Activated effector memory CD4-positive, alpha-beta T cell treated with anti-CD3 and anti-CD28 coated beads, Interleukin-2, amount 50 U/mL, for 16 hours (primary cell): ENCODE measurements at regions not wholly inside any gene's neighbourhood (a gene's known extent, or its start where the extent isn't known, plus 50 kb on each side); places are given as distances from the start of the nearest gene placed in this dataset.

ENCODE experiments used
- DNase-seq: peaks from one replicate; pipeline ENCODE4 v3.0.0-alpha.2; 2020

- DNase-seq: no peak
These were observed 213.6 kb downstream of the URI1 start for GRCh38 chr19:30155381-30156200.

DNA sequence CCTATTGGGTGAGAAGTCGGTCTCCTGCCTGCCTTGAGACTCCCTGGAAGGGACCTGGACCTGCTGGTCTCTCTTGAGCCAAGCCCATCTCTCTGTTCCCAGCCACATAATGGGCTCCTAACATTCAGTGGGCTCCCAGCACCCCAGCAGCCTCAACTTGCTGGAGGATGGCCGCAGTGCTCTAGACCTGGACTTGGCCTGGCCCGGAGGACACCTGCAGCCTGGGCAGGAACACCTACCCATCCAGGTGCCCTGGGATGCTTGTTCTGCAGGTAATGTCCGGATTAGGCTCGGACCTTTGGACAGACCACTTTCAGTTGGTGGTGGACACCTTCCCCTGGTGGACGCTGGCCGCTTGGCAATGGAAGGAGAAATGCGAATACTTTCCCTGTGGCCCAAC lies 214.6 kb downstream of the URI1 start:
- DNase-seq: no peak

GRCh38 chr19:30158067-30158892 lies 213.9 kb upstream of the ZNF536 start:
- no peak for DNase-seq

GRCh38 chr19:30158893-30159245 lies 213.3 kb upstream of the ZNF536 start:
- no peak for DNase-seq

DNA sequence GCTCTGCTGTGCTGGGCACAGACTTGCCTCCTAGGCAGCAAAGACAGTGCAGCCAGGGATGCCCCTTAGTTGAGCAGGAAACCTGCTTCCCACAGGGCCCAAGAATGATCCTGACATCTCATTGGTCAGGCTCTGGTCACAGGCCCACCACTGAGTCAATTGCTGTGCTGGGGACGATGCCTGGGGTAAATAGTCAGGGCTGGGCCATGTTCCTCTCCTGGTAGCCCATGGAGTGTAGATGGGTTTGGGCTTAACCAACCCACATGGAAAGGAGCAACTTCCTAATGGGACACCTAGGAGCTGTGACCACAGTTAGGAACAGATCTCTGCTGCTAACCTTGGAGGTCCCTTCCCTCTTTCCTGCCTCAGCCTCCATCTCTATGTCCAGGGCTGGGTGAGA lies 212.5 kb upstream of the ZNF536 start:
- DNase-seq: no peak

GRCh38 chr19:30160426-30160825 lies 211.8 kb upstream of the ZNF536 start:
- DNase-seq: no peak

DNA sequence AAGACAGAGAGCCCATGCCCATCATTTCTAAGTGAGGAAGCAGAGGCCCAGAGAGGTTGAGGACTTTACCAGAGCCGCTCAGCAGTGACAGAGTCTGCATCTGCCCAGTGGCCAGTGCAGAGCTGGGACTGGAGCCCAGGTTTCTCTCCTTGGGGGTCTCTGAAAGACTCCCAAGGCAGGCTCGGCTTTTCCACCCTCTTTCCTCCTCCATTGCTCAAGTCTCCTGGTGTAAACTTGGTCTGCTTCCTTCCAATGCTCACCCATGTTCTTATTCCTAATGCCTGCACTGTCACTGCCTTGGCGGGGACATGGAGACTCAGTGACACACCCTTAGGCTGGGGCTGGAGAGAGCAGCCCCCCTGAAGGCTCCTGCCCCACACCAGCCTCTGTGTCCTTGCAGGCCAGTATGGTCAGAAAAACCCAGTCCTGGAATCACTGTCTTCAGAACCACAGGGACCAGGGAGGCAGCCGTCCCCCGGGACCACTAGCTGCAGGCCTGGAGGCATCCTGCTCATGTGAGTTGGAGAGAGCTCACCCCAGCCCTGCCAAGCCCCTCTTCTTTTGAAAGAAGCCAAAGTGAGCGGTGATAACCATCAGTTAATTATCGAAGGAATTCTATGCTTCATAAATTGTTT lies 211.0 kb upstream of the ZNF536 start:
- DNase-seq: no peak

- DNase-seq: no peak
These were observed 210.4 kb upstream of the ZNF536 start for GRCh38 chr19:30161770-30162169.

DNA sequence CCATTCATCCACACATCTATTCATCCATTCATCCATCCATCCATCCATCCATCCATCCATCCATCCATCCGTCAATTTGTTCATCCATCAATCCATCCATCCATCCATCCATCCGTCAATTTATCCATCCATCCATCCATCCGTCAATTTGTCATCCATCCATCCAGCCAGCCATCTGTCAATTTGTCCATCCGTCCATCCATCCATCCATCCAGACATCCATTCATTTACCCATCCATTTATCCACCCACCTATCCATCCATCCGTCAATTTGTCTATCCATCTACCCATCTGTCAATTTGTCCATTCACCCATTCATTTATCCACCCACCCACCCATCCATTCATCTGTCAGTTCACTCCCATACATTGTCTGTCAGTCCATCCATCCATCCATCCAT lies 209.5 kb upstream of the ZNF536 start:
- no peak for DNase-seq

DNA sequence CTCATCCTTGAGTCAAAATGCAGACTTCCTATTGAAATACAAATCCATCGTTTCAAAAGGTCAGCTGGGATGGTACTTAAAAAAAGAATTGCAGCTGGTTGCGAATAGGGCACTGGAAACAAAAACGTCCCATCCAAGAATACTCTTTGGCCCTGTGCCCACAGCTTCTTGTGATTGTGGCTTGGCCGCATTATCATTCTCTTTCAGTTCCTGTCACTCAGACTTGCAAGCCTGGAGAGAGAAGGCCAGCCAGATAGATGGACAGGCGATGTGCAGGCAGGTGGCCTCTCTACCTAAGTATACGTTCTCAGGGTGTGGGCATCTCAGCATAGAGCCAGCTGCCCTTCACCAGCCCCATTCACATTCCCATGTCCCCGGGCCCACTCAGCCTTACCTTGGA lies 208.5 kb upstream of the ZNF536 start:
- DNase-seq: no peak

- DNase-seq: no peak
These were observed 206.9 kb upstream of the ZNF536 start for GRCh38 chr19:30165228-30165813.

DNA sequence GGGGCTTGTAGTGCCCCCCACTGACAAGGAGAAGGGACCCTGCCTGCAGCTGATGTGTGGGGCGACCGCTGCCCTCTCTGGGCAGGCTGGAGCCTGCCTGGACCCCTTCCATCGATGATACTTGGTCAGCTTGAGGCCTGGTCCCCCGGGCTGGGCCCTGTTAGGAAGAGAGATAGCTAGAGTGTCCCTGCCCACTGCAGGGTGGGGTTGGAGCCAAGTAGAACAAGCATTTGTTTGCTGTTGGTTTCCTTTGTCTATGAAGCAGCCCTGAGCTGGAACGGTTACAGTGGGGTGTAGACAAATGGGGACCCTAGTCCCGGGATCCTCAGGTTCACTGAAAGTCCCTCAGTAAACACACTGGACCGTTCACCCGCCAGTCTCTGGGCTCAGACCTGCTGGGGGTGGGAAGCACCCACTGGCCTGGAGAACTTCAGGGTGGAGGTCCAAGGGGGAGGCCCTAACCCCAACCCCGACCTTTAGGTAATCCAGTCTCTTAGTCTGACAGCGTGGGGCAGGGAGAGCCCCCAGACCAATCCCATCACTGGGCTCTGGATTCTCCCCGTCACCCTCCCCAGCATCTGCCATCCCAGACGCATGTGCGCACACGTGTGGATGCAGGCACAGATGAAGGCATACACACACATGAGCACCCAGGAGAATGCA lies 204.8 kb upstream of the ZNF536 start:
- DNase-seq: no peak

DNA sequence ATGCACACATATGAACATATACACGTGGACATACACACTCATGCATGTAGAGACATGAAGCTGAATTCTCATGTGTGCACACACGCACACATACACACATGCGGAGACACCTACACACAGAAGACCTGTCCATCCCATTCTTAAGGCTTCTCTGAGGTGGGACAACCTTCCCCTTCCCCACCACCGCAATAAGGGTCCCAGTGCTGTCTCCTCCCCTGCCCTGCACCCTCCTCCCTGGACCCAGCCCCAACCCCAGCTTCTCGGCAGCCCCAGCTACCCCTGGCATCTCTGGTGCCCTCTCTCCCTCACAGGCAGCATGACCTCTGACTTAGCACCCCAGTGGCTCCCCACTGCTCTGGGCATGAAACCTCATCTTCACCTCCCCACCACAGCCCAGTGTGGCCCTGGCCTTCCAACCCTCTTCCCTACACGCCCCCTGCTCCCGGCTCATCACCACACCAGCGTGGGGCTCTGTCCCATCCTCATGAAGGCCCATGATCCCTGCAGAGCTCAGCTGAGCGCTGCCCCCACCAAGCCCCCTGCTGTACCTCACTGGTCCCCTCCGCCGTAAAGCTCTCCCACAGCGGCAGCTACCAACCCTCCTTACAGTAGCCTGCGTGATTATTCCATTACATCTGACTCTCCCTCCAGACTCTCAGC lies 204.1 kb upstream of the ZNF536 start:
- DNase-seq: no peak

- DNase-seq: no peak
These were observed 203.4 kb upstream of the ZNF536 start for GRCh38 chr19:30168760-30169159.

DNA sequence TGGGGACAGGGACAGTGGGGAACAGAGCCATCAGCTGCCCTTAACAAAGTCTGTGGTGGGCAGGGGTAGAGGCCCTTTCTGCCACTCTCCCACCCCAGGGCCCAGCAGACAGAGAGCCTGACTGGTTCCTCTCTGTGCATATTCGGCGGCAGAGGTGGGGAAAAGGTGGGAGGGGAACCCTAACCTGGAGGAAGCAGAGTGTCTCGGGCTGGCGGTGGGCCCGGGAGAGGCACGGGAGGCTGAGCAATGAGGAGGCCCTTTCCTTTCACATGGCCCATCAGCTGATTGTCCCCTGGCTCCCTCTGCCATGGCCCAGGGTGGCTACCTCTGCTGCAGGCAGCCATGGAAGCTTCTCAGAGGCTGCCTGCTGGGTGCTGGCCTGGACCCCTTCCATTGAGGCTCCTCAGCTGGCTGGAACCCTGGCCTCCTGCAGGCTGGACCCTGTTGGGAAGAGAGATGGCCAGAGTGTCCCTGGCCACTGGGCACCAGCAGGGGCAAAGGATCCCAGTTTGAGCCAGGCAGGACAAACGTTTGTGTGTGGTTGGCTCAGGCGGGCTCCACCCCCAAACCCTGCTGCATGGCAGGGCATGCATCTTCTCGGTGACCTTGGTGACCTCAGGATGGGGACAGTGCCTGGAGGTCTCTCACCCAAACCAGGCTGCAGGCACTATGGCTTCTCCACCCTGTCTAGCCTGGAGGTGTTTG lies 202.8 kb upstream of the ZNF536 start:
- no peak for DNase-seq

DNA sequence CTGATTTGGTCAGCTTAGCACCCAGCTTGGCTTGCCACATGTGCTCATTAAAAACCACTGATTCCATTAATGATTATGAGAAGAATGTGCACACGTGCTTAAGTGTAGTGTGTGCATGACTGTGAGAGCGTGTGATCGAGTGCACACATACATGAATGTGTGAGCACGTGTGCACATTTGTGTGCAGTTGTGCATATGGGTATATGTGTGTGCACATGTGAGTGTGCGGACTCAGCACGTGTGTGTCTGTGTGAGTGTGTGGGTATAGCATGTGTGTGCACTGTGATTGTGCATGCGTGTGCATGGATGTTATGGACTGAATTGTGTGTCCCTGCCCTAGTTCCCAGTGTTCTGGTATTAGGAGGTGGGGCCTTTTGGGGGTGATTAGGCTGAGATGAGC lies 202.1 kb upstream of the ZNF536 start:
- DNase-seq: no peak

DNA sequence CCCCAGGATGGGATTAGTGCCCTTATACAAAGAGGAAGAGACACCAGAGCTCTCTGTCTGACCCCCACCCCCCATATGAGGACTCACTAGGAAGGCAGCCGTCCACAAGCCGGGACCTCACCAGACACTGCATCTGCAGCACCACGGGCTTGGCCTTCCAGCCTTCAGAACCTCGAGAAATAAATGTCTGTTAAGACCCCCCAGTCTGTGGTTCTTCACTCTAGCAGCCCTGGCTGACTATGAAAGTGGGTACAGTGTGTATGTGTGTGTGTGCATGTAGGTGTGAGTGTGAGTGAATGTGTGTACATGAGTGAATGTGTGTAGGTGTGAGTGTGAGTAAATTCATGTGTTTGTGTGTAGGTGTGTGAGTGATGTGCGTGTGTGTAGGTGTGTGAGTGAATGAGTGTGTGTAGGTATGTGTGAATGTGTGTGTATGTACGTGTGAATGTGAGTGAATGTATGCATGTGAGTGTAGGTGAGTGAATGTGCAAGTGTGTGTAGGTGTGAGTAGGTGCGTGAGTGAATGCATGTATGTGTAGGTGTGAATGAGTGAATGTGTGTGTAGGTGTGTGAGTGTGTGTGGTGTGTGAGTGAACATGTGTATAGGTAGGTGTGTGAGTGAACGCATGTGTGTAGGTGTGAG lies 201.6 kb upstream of the ZNF536 start:
- DNase-seq: no peak

- DNase-seq: no peak
These were observed 201.0 kb upstream of the ZNF536 start for GRCh38 chr19:30171138-30171635.

DNA sequence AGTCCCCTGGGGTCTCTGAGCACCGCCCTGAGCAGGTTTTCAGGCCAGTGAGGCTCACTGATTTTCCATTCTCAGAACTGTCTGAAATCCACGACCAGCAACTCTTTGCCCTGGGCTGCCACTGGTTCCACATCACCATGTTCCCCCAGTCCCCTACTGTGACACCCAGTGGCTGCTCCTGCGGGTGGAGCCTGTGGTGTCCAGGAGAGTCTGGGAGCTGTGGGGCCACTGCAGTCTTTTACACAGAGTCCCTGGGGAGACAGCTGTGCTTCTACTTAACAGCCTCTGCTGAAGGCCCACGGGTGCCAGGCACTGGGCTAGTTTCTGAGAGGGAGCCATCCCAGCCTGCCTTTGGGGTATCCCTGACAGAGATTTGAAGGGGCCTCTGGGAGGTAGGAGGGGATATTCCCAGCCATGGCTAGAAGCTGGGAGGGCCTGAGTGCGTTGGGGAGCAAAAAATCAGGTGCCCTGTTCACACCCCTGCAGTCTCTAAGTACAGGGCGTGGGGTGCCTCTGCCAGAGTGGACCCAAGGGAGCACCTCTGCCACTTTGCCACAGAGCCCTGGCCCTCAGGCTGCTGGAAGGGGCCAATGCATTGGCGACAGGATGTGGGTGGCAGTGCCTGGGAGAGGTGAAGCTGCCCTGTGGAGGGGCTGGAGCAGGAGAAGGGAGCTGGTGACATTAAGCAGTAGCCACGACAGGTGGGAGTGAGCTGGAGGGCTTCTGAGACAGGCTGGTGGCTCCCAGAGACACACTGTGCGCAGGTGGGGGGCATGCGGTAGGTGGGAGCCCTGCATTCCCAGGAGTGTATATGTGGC lies 200.2 kb upstream of the ZNF536 start:
- DNase-seq: no peak

DNA sequence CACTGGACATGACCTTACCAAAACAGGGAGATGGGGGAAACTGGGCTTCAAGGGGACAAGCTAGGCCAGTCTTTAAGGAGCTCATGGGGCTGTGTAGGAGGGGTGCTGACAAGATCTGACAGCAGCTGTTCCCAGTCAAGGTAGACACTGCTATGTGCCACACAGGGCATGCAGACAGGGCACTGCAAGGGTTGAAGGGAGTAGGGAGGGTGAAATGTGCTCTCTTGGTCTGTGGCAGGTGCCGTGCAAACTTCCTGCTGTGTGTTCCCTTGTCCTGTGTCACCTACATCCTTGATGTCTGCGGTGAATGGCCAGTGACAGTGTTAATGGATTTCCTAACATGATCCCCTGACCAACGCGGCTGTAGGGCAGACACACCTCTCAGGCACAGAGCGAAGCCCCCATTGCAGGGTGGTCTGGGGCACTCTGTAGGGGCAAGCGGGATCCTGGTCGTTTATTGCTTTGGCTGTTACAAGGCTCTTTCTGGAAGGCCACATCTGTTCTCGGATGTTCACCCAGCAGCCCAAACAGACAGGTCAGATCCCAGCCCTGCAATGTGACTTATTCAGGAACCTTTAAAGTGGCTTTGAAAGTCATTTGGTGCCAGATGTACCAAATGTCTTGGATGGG lies 199.5 kb upstream of the ZNF536 start:
- no peak for DNase-seq
